Stimulated activated naive B cell treated with anti-CD40 and anti-IgM and Interleukin-4, amounts not matched to agents 10 μg/mL and 1 μg/mL and 100 μg/mL, for 72 hours (primary cell): ENCODE measurements at regions not wholly inside any gene's neighbourhood (a gene's known extent, or its start where the extent isn't known, plus 50 kb on each side); places are given as distances from the start of the nearest gene placed in this dataset.
"Not testable (repeated sequence)": the region's sequence is repeated elsewhere in the genome, so short reads cannot be mapped to it uniquely, and the experiment has no call there.

Source experiments
- ATAC-seq, 2 donors: fragments of 150-1000 bp; cut with Tn5 transposase; replicated peaks; 2 replicates each; pipeline ENCODE4 v1.10.0; 2021; ENCODE audit warnings: moderate library complexity in 1 of 2
- DNase-seq: peaks from one replicate; pipeline ENCODE4 v3.0.0; 2021
- H3K27ac Mint-ChIP-seq: one replicate; pipeline ENCODE4 v1.8.0; 2022; ENCODE audit warnings: mild to moderate bottlenecking, mixed read lengths
- H3K27me3 Mint-ChIP-seq, 2 donors: one replicate each; pipeline ENCODE4 v1.8.0; 2022; ENCODE audit warnings: mixed read lengths in 2 of 2
- H3K36me3 Mint-ChIP-seq, 2 donors: one replicate each; pipeline ENCODE4 v1.8.0; 2022; ENCODE audit warnings: mixed read lengths in 2 of 2, mild to moderate bottlenecking in 1 of 2
- H3K4me1 Mint-ChIP-seq, 2 donors: one replicate each; pipeline ENCODE4 v1.8.0; 2022; ENCODE audit warnings: mixed read lengths in 2 of 2, mild to moderate bottlenecking in 1 of 2
- H3K4me3 Mint-ChIP-seq, 2 donors: one replicate each; pipeline ENCODE4 v1.8.0; 2022; ENCODE audit warnings: mild to moderate bottlenecking in 2 of 2, mixed read lengths in 2 of 2, moderate library complexity in 1 of 2
- H3K9me3 Mint-ChIP-seq, 2 donors: one replicate each; pipeline ENCODE4 v1.8.0; 2022; ENCODE audit warnings: mixed read lengths in 2 of 2, mild to moderate bottlenecking in 1 of 2

GRCh38 chr13:80877209-80877943 is 536.5 kb upstream of the SPRY2 start:
- H3K4me3 Mint-ChIP-seq = no peak overlapping the region
- no peaks in the 10 kb centered on the region for H3K9me3 Mint-ChIP-seq
- H3K4me1 Mint-ChIP-seq = no peaks in the 10 kb centered on the region
- ATAC-seq = no peak
- no peak overlapping the region for H3K27ac Mint-ChIP-seq
- no peak for DNase-seq
- H3K27me3 Mint-ChIP-seq = no peaks in the 10 kb centered on the region
- H3K36me3 Mint-ChIP-seq = no peaks in the 10 kb centered on the region

GRCh38 chr13:80873589-80873988 is 532.7 kb upstream of the SPRY2 start:
- Mint-ChIP-seq H3K4me1 (no peaks in the 10 kb centered on the region), H3K27ac (no peak overlapping the region), H3K9me3 (no peaks in the 10 kb centered on the region), H3K27me3 (no peaks in the 10 kb centered on the region), H3K4me3 (no peak overlapping the region), H3K36me3 (no peaks in the 10 kb centered on the region)
- ATAC-seq (peak; percentile 100), DNase-seq (peak; percentile 44)

- ATAC-seq, H3K27ac Mint-ChIP-seq, H3K4me3 Mint-ChIP-seq, H3K27me3 Mint-ChIP-seq, DNase-seq, H3K9me3 Mint-ChIP-seq, H3K36me3 Mint-ChIP-seq, H3K4me1 Mint-ChIP-seq: not testable (repeated sequence)
These were observed 531.0 kb upstream of the SPRY2 start for GRCh38 chr13:80871971-80872370.

GRCh38 chr13:80871481-80871880 is 530.6 kb upstream of the SPRY2 start:
- H3K4me1 Mint-ChIP-seq = no peaks in the 10 kb centered on the region
- DNase-seq (no peak), ATAC-seq (no peak)
- H3K36me3 Mint-ChIP-seq = no peaks in the 10 kb centered on the region
- no peak overlapping the region for H3K27ac Mint-ChIP-seq
- H3K4me3 Mint-ChIP-seq = no peak overlapping the region
- H3K27me3 Mint-ChIP-seq = no peaks in the 10 kb centered on the region
- H3K9me3 Mint-ChIP-seq = no peaks in the 10 kb centered on the region

- no peaks in the 10 kb centered on the region for H3K27me3 Mint-ChIP-seq
- H3K4me3 Mint-ChIP-seq = no peak overlapping the region
- H3K4me1 Mint-ChIP-seq = no peaks in the 10 kb centered on the region
These were observed 529.3 kb upstream of the SPRY2 start for GRCh38 chr13:80870186-80870585.

GRCh38 chr13:80866921-80867320 is 526.0 kb upstream of the SPRY2 start:
- ATAC-seq (no peak), DNase-seq (no peak)
- no peak overlapping the region for H3K27ac Mint-ChIP-seq
- H3K4me1 Mint-ChIP-seq = no peaks in the 10 kb centered on the region
- peaks cover 0 to 3% of the 10 kb centered on the region in 2 donors for H3K9me3 Mint-ChIP-seq
- no peak overlapping the region for H3K4me3 Mint-ChIP-seq
- H3K36me3 Mint-ChIP-seq = no peaks in the 10 kb centered on the region
- H3K27me3 Mint-ChIP-seq = no peaks in the 10 kb centered on the region

More at GRCh38 chr13:80870186-80870585, 529.3 kb upstream of the SPRY2 start:
- ATAC-seq (no peak), DNase-seq (no peak)
- Mint-ChIP-seq H3K36me3 (no peaks in the 10 kb centered on the region), H3K27ac (no peak overlapping the region), H3K9me3 (no peaks in the 10 kb centered on the region)

- DNase-seq = no peak
- H3K9me3 Mint-ChIP-seq = peaks cover 0 to 3% of the 10 kb centered on the region in 2 donors
These were observed 524.4 kb upstream of the SPRY2 start for GRCh38 chr13:80865329-80865728.

GRCh38 chr13:80862456-80862855 is 521.5 kb upstream of the SPRY2 start:
- Mint-ChIP-seq H3K36me3 (no peaks in the 10 kb centered on the region), H3K27me3 (no peaks in the 10 kb centered on the region), H3K4me1 (no peaks in the 10 kb centered on the region), H3K9me3 (peaks cover 0 to 3% of the 10 kb centered on the region in 2 donors), H3K27ac (no peak overlapping the region), H3K4me3 (no peak overlapping the region)
- DNase-seq (no peak), ATAC-seq (no peak)

More at GRCh38 chr13:80865329-80865728, 524.4 kb upstream of the SPRY2 start:
- Mint-ChIP-seq H3K4me3 (no peak overlapping the region), H3K4me1 (no peaks in the 10 kb centered on the region), H3K27ac (no peak overlapping the region), H3K27me3 (no peaks in the 10 kb centered on the region), H3K36me3 (no peaks in the 10 kb centered on the region)
- ATAC-seq = no peak

- Mint-ChIP-seq H3K4me1 (no peaks in the 10 kb centered on the region), H3K27me3 (no peaks in the 10 kb centered on the region), H3K27ac (no peak overlapping the region), H3K36me3 (no peaks in the 10 kb centered on the region), H3K9me3 (peaks cover 0 to 3% of the 10 kb centered on the region in 2 donors), H3K4me3 (no peak overlapping the region)
- ATAC-seq (no peak), DNase-seq (no peak)
These were observed 519.9 kb upstream of the SPRY2 start for GRCh38 chr13:80860845-80861244.

GRCh38 chr13:80858131-80858530 is 517.2 kb upstream of the SPRY2 start:
- no peak overlapping the region for H3K27ac Mint-ChIP-seq
- DNase-seq = no peak
- no peak for ATAC-seq
- H3K9me3 Mint-ChIP-seq = peaks cover 0 to 2% of the 10 kb centered on the region in 2 donors
- H3K36me3 Mint-ChIP-seq = no peaks in the 10 kb centered on the region
- H3K4me1 Mint-ChIP-seq = no peaks in the 10 kb centered on the region
- H3K27me3 Mint-ChIP-seq = no peaks in the 10 kb centered on the region
- H3K4me3 Mint-ChIP-seq = no peak overlapping the region

- Mint-ChIP-seq H3K4me1 (no peaks in the 10 kb centered on the region), H3K36me3 (no peaks in the 10 kb centered on the region), H3K4me3 (no peak overlapping the region), H3K9me3 (no peaks in the 10 kb centered on the region), H3K27ac (no peak overlapping the region), H3K27me3 (no peaks in the 10 kb centered on the region)
- no peak for DNase-seq
- ATAC-seq = no peak
These were observed 516.4 kb upstream of the SPRY2 start for GRCh38 chr13:80857321-80857720.

- no peaks in the 10 kb centered on the region for H3K36me3 Mint-ChIP-seq
- no peak for DNase-seq
- no peaks in the 10 kb centered on the region for H3K27me3 Mint-ChIP-seq
These were observed 509.8 kb upstream of the SPRY2 start for GRCh38 chr13:80850771-80851170.

GRCh38 chr13:80844164-80844563 is 503.2 kb upstream of the SPRY2 start:
- no peak for ATAC-seq
- Mint-ChIP-seq H3K36me3 (no peaks in the 10 kb centered on the region), H3K27ac (no peak overlapping the region)

More at GRCh38 chr13:80850771-80851170, 509.8 kb upstream of the SPRY2 start:
- ATAC-seq = no peak
- Mint-ChIP-seq H3K9me3 (no peaks in the 10 kb centered on the region), H3K27ac (no peak overlapping the region), H3K4me1 (no peaks in the 10 kb centered on the region), H3K4me3 (no peak overlapping the region)

GRCh38 chr13:80841414-80841813 is 500.5 kb upstream of the SPRY2 start:
- ATAC-seq (no peak), DNase-seq (no peak)
- Mint-ChIP-seq H3K4me3 (no peak overlapping the region), H3K27ac (no peak overlapping the region), H3K4me1 (no peaks in the 10 kb centered on the region), H3K9me3 (peaks cover 0 to 6% of the 10 kb centered on the region in 2 donors), H3K36me3 (no peaks in the 10 kb centered on the region), H3K27me3 (no peaks in the 10 kb centered on the region)

More at GRCh38 chr13:80844164-80844563, 503.2 kb upstream of the SPRY2 start:
- Mint-ChIP-seq H3K4me3 (no peak overlapping the region), H3K4me1 (no peaks in the 10 kb centered on the region), H3K27me3 (no peaks in the 10 kb centered on the region), H3K9me3 (no peaks in the 10 kb centered on the region)
- no peak for DNase-seq

GRCh38 chr13:80840316-80840976 is 499.5 kb upstream of the SPRY2 start:
- no peaks in the 10 kb centered on the region for H3K36me3 Mint-ChIP-seq

More at GRCh38 chr13:80840316-80840976, 499.5 kb upstream of the SPRY2 start:
- H3K9me3 Mint-ChIP-seq = peaks cover 0 to 9% of the 10 kb centered on the region in 2 donors
- no peak for ATAC-seq
- H3K4me3 Mint-ChIP-seq = no peak overlapping the region
- no peak overlapping the region for H3K27ac Mint-ChIP-seq
- no peak for DNase-seq
- no peaks in the 10 kb centered on the region for H3K4me1 Mint-ChIP-seq
- no peaks in the 10 kb centered on the region for H3K27me3 Mint-ChIP-seq
